NT2/D1 (cell line): ENCODE measurements at regions not wholly inside any gene's neighbourhood (a gene's known extent, or its start where the extent isn't known, plus 50 kb on each side); places are given as distances from the start of the nearest gene placed in this dataset.

ENCODE experiments used
- SUZ12 ChIP-seq: IDR thresholded peaks from 2 replicates; pipeline ENCODE4 v1.6.1; 2011; ENCODE audit not compliant: insufficient read length, insufficient read depth; ENCODE audit errors: extremely low read depth
- YY1 ChIP-seq: IDR thresholded peaks from 2 replicates; pipeline ENCODE4 v1.6.1; 2011; ENCODE audit not compliant: insufficient read length, insufficient read depth

- no peak for TF ChIP-seq SUZ12
- TF ChIP-seq YY1 = no peak
Observed at GRCh38 chr13:22265563-22265962, 594.7 kb downstream of the FGF9 start.
